Erythroblast (primary cell): ENCODE measurements at regions not wholly inside any gene's neighbourhood (a gene's known extent, or its start where the extent isn't known, plus 50 kb on each side); places are given as distances from the start of the nearest gene placed in this dataset.

Experiments
- GATA1 ChIP-seq: IDR thresholded peaks from 2 replicates; pipeline ENCODE4 v1.6.1; 2011; ENCODE audit warnings: low read depth, mild to moderate bottlenecking, control low read depth, low read length, moderate library complexity
- POLR2A ChIP-seq: IDR thresholded peaks from 2 replicates; pipeline ENCODE4 v1.6.1; 2011; ENCODE audit warnings: mild to moderate bottlenecking, low read length

- TF ChIP-seq POLR2A = no peak
- TF ChIP-seq GATA1 = no peak
These were observed 461.1 kb upstream of the NXPH2 start for GRCh38 chr2:139241286-139241685.
